ENCODE measurements at regions not wholly inside any gene's neighbourhood (a gene's known extent, or its start where the extent isn't known, plus 50 kb on each side); places are given as distances from the start of the nearest gene placed in this dataset.

- Histone ChIP-seq H3K9me3 (peaks cover 0 to 12% (median 0%) of the 10 kb centered on the region in 11 donors), H3K36me3 (no peaks in the 10 kb centered on the region), H3K4me1 (no peaks in the 10 kb centered on the region), H3K27me3 (peaks cover 0 to 13% (median 0%) of the 10 kb centered on the region in 7 donors), H3K27ac (no peak overlapping the region), H3K4me3 (no peak overlapping the region)
- ATAC-seq (no peak), DNase-seq (no peak)
- WGBS, 2 donors: 74 to 82% methylated on average over 3 of the region's 3 CpGs
- no peak for TF ChIP-seq CTCF (IDR thresholded peaks at IDR 0.05)
- intact Hi-C loops (cut with DNase I): no loop called here
Measured at GRCh38 chr2:204220896-204221295, 284.3 kb downstream of the ICOS start.

GRCh38 chr2:204223046-204223445 is 286.5 kb downstream of the ICOS start:
- TF ChIP-seq CTCF (IDR thresholded peaks at IDR 0.05): no peak
- peaks cover 0 to 20% (median 0%) of the 10 kb centered on the region in 7 donors for H3K27me3 ChIP-seq
- no peak overlapping the region for H3K4me3 ChIP-seq
- WGBS, 2 donors: 92 to 96% methylated on average over 6 of the region's 6 CpGs
- DNase-seq: no peak
- no peak overlapping the region for H3K27ac ChIP-seq
- intact Hi-C loops (cut with DNase I): no loop called here
- no peaks in the 10 kb centered on the region for H3K36me3 ChIP-seq
- H3K9me3 ChIP-seq: peaks cover 0 to 5% (median 0%) of the 10 kb centered on the region in 11 donors
- peaks cover 0 to 14% (median 4%) of the 10 kb centered on the region in 9 donors for H3K4me1 ChIP-seq
- ATAC-seq: no peak

GRCh38 chr2:204223544-204223943 is 287.0 kb downstream of the ICOS start:
- Histone ChIP-seq H3K9me3 (peaks cover 0 to 4% (median 0%) of the 10 kb centered on the region in 11 donors), H3K27me3 (peaks cover 0 to 20% (median 0%) of the 10 kb centered on the region in 7 donors), H3K4me1 (peaks cover 0 to 19% (median 4%) of the 10 kb centered on the region in 9 donors), H3K36me3 (no peaks in the 10 kb centered on the region), H3K27ac (no peak overlapping the region), H3K4me3 (no peak overlapping the region)
- DNase-seq (no peak), ATAC-seq (no peak)
- intact Hi-C loops (cut with DNase I): no loop called here
- TF ChIP-seq CTCF (IDR thresholded peaks at IDR 0.05): no peak
- WGBS, 2 donors: 92 to 96% methylated on average over 9 of the region's 9 CpGs

- WGBS, 2 donors: 71 to 76% methylated on average over 2 of the region's 2 CpGs
- Histone ChIP-seq H3K27me3 (peaks cover 0 to 24% (median 0%) of the 10 kb centered on the region in 7 donors), H3K4me3 (no peak overlapping the region), H3K9me3 (no peaks in the 10 kb centered on the region), H3K27ac (no peak overlapping the region), H3K4me1 (peaks cover 0 to 21% (median 4%) of the 10 kb centered on the region in 9 donors), H3K36me3 (no peaks in the 10 kb centered on the region)
- no peak for DNase-seq
- TF ChIP-seq CTCF (IDR thresholded peaks at IDR 0.05): no peak
- intact Hi-C loops (cut with DNase I): no loop called here
- no peak for ATAC-seq
Measured at GRCh38 chr2:204225671-204226073, 289.1 kb downstream of the ICOS start.

All from heart right ventricle (tissue), 16 donors.